ENCODE measurements at regions not wholly inside any gene's neighbourhood (a gene's known extent, or its start where the extent isn't known, plus 50 kb on each side); places are given as distances from the start of the nearest gene placed in this dataset.
"Not testable (repeated sequence)": the region's sequence is repeated elsewhere in the genome, so short reads cannot be mapped to it uniquely, and the experiment has no call there.

GRCh38 chr2:154963511-154963910, 265.0 kb downstream of the KCNJ3 start:
- DNase-seq, result no peak

DNA sequence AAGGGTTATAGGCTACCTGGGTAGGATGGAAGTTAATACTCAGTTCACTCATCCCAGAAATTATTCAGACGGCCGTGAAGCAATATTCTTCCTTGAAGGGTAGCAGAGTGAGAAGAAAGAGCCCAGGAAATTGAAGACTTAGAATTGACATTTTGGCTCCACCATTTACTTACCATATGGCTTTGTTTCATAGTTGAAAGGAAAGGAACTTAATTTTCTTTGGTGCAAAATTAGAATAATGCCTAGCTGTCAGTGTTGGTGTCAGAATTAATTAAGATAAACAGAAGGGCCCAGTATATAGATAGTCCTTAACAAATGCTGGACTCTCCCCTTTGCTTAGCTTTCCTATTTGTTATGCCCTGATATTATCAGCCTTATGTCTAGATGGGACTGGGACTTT, 263.2 kb downstream of the KCNJ3 start:
- DNase-seq, result no peak

DNA sequence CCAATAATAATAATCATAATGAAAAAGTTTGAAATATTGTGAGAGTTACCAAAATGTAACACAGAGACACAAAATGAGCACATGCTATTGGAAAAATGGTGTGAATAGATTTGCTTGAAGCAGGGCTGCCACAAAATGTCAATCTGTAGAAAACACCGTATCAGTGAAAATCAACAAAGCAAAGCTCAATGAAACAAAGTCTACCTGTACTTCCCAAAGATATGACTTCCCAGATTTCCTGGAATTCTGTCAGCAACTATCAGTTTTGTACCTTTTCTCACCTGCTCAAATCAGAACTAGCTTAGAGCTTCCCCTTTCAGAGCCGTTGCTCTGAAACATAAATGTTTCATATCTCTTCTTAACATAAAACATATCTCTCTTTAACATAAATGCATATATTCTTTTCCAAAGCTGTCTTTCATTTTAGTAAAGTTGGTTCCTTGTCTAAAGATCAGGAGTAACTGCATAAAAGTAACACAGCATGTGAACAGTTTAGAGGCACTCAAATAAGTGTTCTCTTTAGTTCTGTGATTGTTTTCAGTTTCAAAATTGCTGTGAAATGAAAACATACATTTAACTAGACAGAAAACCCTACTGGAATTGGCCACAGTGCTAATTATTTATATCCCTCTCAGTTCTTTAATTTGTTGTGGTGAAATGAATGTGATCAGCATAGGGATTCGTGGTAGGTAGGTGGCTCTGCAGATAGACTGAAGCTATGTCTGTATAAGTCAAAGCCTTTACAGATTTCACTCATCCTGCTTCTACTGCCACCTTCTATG, 262.5 kb downstream of the KCNJ3 start:
- no peak for DNase-seq

DNA sequence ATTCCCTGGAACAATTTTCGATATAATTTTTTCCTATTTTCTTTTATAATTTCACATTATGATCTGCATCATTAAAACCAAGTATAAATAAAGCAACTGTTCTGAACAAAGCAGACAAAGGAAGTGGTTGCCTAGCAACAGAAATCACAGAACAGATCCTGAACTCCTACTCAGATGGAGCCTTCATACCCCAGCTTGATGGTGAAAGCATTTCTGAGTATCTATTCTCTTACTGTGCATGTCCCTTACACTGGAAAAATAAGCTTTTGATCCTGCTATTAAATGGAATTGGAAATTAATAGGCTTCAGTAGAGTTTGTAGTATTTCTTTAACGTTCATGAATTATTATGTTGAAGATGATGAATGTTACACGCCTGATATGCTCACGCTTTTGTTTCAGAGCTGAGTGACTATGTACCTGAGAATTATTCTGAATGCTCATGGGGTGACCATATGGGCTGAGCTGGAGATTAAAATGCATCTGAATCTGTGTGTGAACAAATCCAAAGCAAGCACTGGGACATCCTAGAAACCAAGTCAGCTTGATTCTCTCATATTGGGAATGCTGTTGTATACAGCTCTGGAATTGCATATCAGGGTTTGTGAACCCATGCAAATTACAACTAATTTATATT, 254.0 kb downstream of the KCNJ3 start:
- DNase-seq, result no peak

GRCh38 chr2:154947416-154947815, 248.9 kb downstream of the KCNJ3 start:
- not testable (repeated sequence) for DNase-seq

DNA sequence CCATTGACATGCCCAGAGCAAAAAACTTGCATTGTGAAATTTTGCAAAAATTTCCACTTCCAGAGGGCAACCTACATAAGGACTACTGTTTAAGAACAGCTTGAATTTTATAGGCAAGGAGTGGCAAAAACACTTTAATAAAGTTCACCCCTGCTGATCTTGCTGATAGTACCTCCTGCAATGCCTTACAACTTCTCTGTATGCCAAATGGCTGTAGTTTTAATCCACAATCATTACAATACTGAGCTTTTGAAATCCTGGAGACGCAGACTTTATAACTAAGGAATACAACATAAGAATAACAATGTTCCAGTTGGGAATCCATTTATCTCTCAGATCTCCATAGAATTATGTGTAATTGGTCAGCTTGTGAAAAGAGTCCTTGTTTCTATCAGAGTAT, 247.5 kb downstream of the KCNJ3 start:
- no peak for DNase-seq

- DNase-seq, result no peak
Observed at GRCh38 chr2:154941379-154941778, 242.9 kb downstream of the KCNJ3 start.

DNA sequence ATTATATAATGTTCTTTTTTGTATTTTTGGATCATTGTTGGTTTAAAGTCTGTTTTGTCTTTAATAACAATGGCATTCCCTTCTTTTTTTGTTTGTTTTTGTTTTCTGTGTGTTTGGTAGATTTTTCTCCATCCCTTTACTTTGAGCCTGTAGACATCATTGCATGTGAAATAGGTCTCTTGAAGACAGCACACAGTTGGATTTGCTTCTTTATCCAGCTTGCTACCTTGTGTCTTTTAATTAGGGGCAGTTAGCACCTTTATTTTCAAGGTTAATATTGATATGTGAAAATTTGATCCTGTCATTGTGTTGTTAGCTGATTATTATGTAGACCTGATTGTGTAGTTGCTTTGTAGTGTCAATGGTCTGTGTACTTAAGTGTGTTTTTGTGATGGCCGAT, 235.7 kb downstream of the KCNJ3 start:
- no peak for DNase-seq

GRCh38 chr2:154924531-154924930, 226.0 kb downstream of the KCNJ3 start:
- DNase-seq, result no peak

DNA sequence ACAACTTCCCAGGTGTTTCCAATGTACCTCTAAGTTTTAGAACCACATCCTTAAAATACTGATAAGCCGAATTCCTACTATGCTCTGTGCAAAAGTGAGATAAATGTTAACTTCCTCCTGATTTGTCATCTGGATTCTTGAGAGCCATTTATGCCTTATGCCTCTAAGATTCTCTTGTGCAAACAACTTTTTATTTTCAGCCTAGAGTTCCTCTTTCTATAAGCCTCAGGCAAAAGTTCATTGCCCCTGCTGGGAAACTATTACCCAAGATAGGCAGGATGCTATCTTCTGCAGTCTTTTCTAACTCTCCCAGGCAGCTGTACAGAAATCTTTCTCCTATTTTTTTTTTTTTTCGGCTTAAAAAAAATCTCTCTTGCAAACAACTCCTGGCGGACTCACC, 216.1 kb downstream of the KCNJ3 start:
- DNase-seq, result peak; percentile 54 to 71

- DNase-seq, result no peak
Observed at GRCh38 chr2:154912215-154912614, 213.7 kb downstream of the KCNJ3 start.

DNA sequence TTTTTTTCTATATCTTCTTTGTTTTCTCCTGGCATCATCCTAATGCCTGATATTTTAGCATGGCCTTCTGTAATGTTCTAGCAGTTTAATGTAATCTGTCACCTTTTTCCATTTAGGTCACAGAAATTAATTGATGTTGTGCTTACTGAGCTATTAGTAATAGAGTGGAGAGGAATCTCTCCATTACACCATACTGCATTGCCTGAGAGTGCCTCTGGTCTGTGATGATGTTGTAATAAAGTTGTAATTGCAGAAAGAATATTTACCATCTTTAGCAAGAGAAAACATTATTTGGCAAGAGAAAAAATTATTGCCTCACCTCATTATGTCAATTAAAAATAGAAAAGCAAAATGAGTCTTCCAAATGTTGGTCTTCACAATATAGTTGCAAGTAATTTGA, 213.2 kb downstream of the KCNJ3 start:
- no peak for DNase-seq

GRCh38 chr2:154910701-154911100, 212.2 kb downstream of the KCNJ3 start:
- no peak for DNase-seq

DNA sequence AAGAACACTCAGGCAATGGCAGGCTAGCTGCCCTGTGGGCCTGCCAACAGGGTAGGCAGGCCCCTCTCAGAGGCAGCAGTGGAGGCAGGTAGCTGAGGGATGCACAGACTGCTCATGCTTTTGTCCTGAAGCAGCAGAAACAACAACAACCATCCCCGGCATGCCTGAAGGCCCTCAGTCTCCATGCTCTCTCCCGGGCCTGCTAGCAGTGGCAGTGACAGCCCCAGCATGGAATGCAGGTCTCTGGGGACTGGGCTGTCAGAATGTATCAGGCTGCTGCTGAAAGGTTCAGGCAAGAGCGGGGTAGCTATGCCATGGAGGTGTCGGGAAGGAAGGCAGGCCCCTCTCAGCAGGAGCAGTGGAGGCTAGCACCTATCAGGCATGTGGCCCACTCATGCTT, 209.8 kb downstream of the KCNJ3 start:
- DNase-seq, result no peak

Measured in AML-193 (cell line).